ENCODE measurements at regions not wholly inside any gene's neighbourhood (a gene's known extent, or its start where the extent isn't known, plus 50 kb on each side); places are given as distances from the start of the nearest gene placed in this dataset.
"Not testable (repeated sequence)": the region's sequence is repeated elsewhere in the genome, so short reads cannot be mapped to it uniquely, and the experiment has no call there.

DNA sequence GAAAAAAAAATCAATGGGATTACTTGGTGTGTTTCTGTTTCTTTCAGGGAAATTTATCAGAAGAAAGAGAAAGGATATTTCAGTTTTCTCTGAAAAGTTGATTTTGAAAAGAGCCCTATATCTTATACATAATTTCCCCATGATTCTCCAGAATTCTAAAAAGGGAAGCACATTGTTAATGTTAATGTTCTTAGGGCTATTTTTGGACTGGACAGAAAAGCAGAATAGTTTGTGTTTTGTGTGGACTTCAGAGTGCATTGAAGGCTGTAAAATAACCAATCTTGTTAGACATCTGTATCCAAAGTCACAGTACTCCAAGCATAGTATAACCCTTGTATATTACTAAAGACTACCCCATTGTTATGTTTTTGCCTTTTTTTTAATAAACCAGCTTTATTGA, 130.3 kb downstream of the SEPTIN7 start:
- H3K27ac ChIP-seq; H3K4me1 ChIP-seq (replicated peaks in 1 of 2); intact Hi-C loops (cut with DNase I); H3K36me3 ChIP-seq (replicated peaks in 1 of 2); DNase-seq; H3K9me3 ChIP-seq (replicated peaks in 1 of 3); H3K4me3 ChIP-seq; H3K27me3 ChIP-seq: not testable (repeated sequence)

DNA sequence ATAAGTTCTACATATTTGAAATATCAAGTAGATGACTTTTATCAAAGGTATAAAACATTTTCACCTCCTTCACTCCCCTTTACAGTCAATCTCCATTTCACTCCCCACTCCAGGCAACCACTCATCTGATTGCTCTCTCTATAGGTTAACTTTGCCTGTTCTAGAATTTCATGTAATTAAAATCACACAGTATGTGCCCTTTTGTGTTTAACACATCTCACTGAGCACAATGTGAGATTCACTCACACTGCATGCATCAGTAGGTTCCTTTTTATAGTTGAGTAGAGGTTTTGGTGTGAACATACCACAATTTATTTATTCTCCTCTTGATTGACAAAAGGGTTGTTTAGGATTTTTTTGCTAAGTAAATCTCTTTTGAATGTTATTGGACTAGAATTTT, 130.7 kb downstream of the SEPTIN7 start:
- DNase-seq; H3K4me1 ChIP-seq (replicated peaks in 1 of 2); H3K27me3 ChIP-seq; H3K9me3 ChIP-seq (replicated peaks in 1 of 3); H3K27ac ChIP-seq; H3K36me3 ChIP-seq (replicated peaks in 1 of 2); intact Hi-C loops (cut with DNase I); H3K4me3 ChIP-seq: not testable (repeated sequence)

DNA sequence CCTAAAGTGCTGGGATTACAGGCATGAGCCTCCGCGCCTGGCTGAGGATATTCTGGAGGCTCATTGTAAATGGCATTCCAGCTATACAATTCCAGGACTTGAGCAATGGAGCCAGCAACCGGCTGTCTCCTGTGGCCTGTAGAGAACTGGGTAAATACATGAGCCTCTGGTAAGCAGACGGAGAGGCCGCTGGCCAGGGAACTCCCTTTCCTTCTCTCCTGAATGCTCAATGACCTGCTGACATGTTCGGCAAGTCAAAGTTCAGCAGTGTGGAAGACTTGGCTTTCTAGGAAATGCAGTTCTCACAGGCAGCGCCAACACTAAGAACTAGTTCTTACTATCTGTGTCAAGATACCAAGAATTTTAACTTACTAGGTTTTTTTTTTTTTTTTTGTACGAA, 139.8 kb downstream of the SEPTIN7 start:
- DNase-seq; H3K9me3 ChIP-seq (replicated peaks in 1 of 3); H3K27ac ChIP-seq; intact Hi-C loops (cut with DNase I); H3K4me3 ChIP-seq; H3K36me3 ChIP-seq (replicated peaks in 1 of 2); H3K27me3 ChIP-seq; H3K4me1 ChIP-seq (replicated peaks in 1 of 2): not testable (repeated sequence)
- WGBS, 4 donors, result 93 to 97% (median 97%) methylated on average over 6 to 8 of the region's 8 CpGs

DNA sequence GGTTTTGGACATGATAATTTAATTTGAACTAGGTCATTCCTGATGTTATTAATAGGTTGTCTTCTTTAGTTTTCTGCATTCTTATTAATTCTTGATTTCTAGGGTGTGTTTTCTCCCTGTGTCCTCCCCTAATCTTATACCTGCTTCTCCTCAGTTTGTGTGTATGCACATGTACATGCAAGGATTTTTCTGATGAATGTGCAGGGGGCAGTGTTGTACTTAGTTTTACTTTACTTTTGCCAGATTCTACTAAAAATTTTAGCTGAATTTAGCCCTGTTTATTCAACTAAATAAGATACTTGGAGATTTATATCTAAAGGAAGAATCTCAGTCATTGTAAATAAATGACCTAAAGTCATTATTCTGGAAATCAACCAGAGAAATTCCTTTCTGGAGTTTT, 144.8 kb downstream of the SEPTIN7 start:
- H3K36me3 ChIP-seq (replicated peaks in 1 of 2); H3K4me3 ChIP-seq; H3K4me1 ChIP-seq (replicated peaks in 1 of 2); DNase-seq; intact Hi-C loops (cut with DNase I); H3K27ac ChIP-seq; H3K9me3 ChIP-seq (replicated peaks in 1 of 3); H3K27me3 ChIP-seq: not testable (repeated sequence)

DNA sequence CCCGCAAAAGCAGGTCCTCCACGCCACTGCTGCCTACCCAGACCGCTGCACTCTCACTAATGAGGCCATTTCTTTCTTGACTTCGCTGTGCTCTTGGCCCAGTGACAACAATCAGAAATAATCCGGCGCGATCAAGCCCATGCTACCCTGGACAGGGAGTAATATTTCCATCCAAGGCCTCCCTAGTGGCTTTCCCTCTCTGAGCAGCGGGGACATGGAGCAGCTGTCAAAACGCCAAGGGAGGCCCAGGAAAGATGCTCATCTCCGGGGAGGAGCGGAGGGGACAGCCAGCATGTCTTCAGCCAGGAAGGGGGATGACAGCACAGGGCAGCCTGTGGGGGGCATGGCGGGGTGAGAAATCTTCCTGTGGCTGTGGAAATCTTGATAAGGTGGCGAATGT, 154.9 kb downstream of the SEPTIN7 start:
- H3K36me3 ChIP-seq (replicated peaks in 1 of 2); intact Hi-C loops (cut with DNase I); H3K27me3 ChIP-seq; H3K27ac ChIP-seq; H3K9me3 ChIP-seq (replicated peaks in 1 of 3); DNase-seq; H3K4me1 ChIP-seq (replicated peaks in 1 of 2); H3K4me3 ChIP-seq: not testable (repeated sequence)
- WGBS, 4 donors, result 73 to 86% (median 78%) methylated on average over 13 of the region's 13 CpGs

DNA sequence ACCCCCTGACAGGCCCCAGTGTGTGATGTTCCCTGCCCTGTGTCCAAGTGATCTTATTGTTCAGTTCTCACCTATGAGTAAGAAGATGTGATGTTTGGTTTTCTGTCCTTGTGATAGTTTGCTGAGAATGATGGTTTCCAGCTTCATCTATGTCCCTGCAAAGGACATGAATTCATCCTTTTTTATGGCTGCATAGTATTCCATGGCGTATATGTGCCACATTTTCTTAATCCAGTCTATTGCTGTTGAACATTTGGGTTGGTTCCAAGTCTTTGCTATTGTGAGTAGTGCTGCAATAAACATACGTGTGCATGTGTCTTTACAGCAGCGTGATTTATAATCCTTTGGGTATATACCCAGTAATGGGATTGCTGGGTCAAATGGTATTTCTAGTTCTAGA, 156.1 kb downstream of the SEPTIN7 start:
- H3K27ac ChIP-seq; H3K4me3 ChIP-seq; H3K36me3 ChIP-seq (replicated peaks in 1 of 2); H3K9me3 ChIP-seq (replicated peaks in 1 of 3); H3K4me1 ChIP-seq (replicated peaks in 1 of 2); H3K27me3 ChIP-seq; DNase-seq; intact Hi-C loops (cut with DNase I): not testable (repeated sequence)
- 89 to 94% (median 93%) methylated on average over 3 of the region's 3 CpGs for WGBS, 4 donors

DNA sequence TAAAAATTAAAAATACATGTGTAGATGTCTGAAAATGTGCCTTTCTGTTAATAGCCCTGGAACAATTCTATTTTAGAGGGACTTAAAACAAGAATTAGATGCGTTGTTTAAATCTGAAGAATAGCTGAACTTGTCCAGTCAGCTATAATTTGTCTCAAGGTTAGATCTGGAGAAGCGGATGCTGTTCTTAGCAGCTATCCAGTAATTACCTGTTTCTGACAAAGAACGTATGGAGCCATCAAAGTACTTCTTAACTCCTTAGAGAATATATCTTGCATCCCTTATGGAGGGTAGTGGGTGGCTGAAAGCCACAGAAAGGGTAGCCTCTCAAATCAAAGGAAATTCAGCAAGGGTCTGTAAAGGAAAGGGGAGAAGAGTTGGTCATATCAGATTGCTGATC, 160.4 kb downstream of the SEPTIN7 start:
- WGBS, 4 donors, result 67 to 85% (median 74%) methylated on average over 3 of the region's 3 CpGs
- H3K36me3 ChIP-seq (replicated peaks in 1 of 2); H3K27me3 ChIP-seq; H3K9me3 ChIP-seq (replicated peaks in 1 of 3); H3K27ac ChIP-seq; H3K4me1 ChIP-seq (replicated peaks in 1 of 2); intact Hi-C loops (cut with DNase I); DNase-seq; H3K4me3 ChIP-seq: not testable (repeated sequence)

DNA sequence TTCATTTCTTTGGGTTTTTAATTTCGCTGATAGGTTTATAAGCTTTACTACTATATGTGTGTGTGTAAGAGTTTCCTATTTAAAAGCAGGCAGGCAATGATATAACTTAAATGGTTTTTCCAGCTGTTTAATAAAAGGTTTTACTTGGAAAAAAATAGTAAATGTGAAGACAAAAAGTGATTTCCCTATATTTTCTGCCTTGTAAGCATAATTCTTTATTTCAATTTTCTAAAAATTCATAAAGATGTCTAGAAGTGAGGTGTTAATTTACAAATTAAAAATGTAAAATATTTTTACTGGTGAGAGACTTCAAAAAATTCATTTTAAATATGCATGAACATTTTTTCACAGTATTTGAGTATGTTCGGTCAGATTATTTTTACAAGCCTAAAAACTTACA, 161.8 kb downstream of the SEPTIN7 start:
- WGBS, 4 donors, result 92 to 99% (median 95%) methylated on average over 2 of the region's 2 CpGs
- not testable (repeated sequence) for H3K4me3 ChIP-seq

More for the DNA sequence above, 161.8 kb downstream of the SEPTIN7 start:
- H3K27ac ChIP-seq; intact Hi-C loops (cut with DNase I); H3K4me1 ChIP-seq (replicated peaks in 1 of 2); H3K9me3 ChIP-seq (replicated peaks in 1 of 3); DNase-seq; H3K36me3 ChIP-seq (replicated peaks in 1 of 2); H3K27me3 ChIP-seq: not testable (repeated sequence)

Data from adrenal gland (tissue), 9 donors.